ENCODE measurements at regions not wholly inside any gene's neighbourhood (a gene's known extent, or its start where the extent isn't known, plus 50 kb on each side); places are given as distances from the start of the nearest gene placed in this dataset.

DNA sequence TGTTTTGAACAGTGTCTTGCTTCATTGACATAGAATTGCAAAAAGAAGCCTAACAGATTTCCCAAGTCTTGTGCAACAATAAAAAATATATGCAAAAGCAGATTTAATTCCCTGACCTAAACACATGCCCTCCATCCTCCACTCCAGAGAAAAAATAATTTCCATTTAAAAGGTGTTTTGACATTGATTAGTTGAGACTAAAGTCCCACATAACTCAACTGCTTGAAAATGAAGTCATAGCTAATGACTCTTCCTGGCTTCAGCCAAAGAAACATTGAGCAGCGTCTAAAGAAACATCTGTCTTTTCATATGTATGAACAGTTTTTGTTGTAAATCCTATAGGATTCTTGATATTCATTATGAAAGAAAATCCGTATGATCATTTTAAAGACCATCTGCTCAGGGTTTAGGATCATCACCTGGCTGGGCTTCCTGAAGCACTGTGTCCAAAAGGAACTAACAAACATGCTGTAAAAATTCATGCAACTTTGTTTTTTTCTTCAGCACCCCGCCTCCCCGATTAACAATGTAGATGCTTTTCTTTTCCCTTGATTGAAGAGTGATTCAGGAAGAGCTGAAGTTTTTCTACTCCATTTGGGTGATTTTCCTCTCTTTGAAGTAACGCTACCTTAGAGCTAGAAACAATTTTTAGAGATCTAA lies 273.4 kb downstream of the HS3ST1 start:
- Mint-ChIP-seq H3K4me1 (ENCODE audit: low read depth) (peaks cover 13% of the 10 kb centered on the region), H3K27me3 (peaks cover 3% of the 10 kb centered on the region), H3K9me3 (ENCODE audit: low read depth) (no peaks in the 10 kb centered on the region), H3K4me3 (ENCODE audit: low read depth) (no peak overlapping the region), H3K36me3 (ENCODE audit: insufficient read depth) (no peaks in the 10 kb centered on the region), H3K27ac (no peak overlapping the region)
- DNase-seq (ENCODE audit: low spot score, unreplicated experiment) = no peak
- TF ChIP-seq, protein P1, sequence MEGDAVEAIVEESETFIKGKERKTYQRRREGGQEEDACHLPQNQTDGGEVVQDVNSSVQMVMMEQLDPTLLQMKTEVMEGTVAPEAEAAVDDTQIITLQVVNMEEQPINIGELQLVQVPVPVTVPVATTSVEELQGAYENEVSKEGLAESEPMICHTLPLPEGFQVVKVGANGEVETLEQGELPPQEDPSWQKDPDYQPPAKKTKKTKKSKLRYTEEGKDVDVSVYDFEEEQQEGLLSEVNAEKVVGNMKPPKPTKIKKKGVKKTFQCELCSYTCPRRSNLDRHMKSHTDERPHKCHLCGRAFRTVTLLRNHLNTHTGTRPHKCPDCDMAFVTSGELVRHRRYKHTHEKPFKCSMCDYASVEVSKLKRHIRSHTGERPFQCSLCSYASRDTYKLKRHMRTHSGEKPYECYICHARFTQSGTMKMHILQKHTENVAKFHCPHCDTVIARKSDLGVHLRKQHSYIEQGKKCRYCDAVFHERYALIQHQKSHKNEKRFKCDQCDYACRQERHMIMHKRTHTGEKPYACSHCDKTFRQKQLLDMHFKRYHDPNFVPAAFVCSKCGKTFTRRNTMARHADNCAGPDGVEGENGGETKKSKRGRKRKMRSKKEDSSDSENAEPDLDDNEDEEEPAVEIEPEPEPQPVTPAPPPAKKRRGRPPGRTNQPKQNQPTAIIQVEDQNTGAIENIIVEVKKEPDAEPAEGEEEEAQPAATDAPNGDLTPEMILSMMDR (IDR thresholded peaks at IDR 0.05; ENCODE audit: unreplicated experiment) = no peak

DNA sequence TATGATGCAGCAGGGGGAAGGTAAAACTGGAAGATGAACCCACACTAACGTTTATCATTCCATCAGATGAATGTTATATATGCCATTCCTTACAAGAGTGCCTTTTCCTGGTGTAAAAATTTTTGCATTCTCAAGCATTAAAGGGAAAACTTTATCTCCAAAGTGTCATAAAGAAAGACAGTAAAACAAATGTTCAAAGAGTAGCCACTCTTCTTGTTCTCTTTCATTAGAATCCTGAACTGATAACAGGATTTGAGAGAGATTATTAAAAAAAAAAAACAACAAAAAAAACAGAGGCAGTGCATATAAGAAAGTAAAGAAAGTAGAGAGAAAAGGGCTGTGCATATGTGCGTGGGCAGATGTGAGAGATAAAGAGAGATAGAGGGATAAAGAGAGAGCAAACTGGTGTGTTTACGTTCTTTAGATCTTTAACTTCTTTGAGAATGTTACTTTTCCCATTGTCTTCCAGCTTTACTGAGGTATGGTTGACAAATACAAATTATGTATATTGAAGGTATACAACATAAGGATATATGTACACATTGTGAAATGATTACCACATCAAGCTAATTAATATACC lies 275.4 kb downstream of the HS3ST1 start:
- no peak overlapping the region for H3K27ac Mint-ChIP-seq
- TF ChIP-seq, protein P1 (IDR thresholded peaks at IDR 0.05; ENCODE audit: unreplicated experiment) = no peak
- peaks cover 3% of the 10 kb centered on the region for H3K27me3 Mint-ChIP-seq
- no peaks in the 10 kb centered on the region for H3K9me3 Mint-ChIP-seq (ENCODE audit: low read depth)
- H3K4me3 Mint-ChIP-seq (ENCODE audit: low read depth) = no peak overlapping the region
- no peaks in the 10 kb centered on the region for H3K36me3 Mint-ChIP-seq (ENCODE audit: insufficient read depth)
- DNase-seq (ENCODE audit: low spot score, unreplicated experiment) = no peak
- H3K4me1 Mint-ChIP-seq (ENCODE audit: low read depth) = peaks cover 14% of the 10 kb centered on the region

DNA sequence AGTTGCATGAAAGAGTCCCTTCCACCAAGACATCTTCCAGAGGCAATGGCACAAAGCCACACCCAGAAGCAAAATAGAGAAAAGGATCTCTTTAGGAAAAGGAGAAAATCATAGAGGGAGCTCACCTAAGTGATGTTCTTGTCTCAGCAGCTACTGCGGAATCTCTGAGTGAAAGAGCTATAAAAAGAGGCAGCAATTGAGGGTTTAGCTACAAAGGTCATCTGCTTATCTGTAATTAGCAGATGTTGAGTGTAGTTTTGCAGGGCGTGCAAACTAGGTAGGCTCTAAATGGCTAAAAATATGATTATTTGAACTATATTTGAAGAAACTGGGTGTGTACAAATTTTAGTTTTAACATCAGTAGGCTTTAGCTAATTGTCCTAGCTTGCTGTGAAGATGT lies 276.0 kb downstream of the HS3ST1 start:
- peaks cover 3% of the 10 kb centered on the region for H3K27me3 Mint-ChIP-seq
- DNase-seq (ENCODE audit: low spot score, unreplicated experiment) = no peak
- no peaks in the 10 kb centered on the region for H3K36me3 Mint-ChIP-seq (ENCODE audit: insufficient read depth)
- H3K4me3 Mint-ChIP-seq (ENCODE audit: low read depth) = no peak overlapping the region
- TF ChIP-seq, protein P1 (IDR thresholded peaks at IDR 0.05; ENCODE audit: unreplicated experiment) = no peak
- no peaks in the 10 kb centered on the region for H3K9me3 Mint-ChIP-seq (ENCODE audit: low read depth)
- peaks cover 12% of the 10 kb centered on the region for H3K4me1 Mint-ChIP-seq (ENCODE audit: low read depth)
- H3K27ac Mint-ChIP-seq = no peak overlapping the region

DNA sequence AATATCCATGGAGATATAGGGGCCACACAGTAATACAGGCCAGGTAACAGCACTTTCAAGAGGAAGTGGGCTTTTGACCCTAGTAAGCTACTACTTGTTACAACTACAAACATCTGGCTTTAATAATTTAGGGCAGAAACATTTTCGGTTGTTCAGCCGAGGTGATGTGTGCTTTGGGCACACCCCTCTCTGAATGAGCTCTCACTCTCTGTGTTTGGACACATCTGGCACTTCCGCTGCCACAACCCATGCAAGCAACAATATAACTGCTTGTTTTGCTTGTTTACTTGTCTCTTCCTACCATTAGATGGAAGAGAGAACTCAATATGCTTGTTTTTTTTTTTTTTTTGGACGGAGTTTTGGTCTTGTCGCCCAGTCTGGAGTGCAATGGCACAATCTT lies 277.2 kb downstream of the HS3ST1 start:
- H3K27me3 Mint-ChIP-seq = peaks cover 3% of the 10 kb centered on the region
- no peaks in the 10 kb centered on the region for H3K36me3 Mint-ChIP-seq (ENCODE audit: insufficient read depth)
- H3K4me1 Mint-ChIP-seq (ENCODE audit: low read depth) = peaks cover 12% of the 10 kb centered on the region
- no peaks in the 10 kb centered on the region for H3K9me3 Mint-ChIP-seq (ENCODE audit: low read depth)
- no peak overlapping the region for H3K4me3 Mint-ChIP-seq (ENCODE audit: low read depth)
- TF ChIP-seq, protein P1 (IDR thresholded peaks at IDR 0.05; ENCODE audit: unreplicated experiment) = no peak
- no peak overlapping the region for H3K27ac Mint-ChIP-seq
- no peak for DNase-seq (ENCODE audit: low spot score, unreplicated experiment)

DNA sequence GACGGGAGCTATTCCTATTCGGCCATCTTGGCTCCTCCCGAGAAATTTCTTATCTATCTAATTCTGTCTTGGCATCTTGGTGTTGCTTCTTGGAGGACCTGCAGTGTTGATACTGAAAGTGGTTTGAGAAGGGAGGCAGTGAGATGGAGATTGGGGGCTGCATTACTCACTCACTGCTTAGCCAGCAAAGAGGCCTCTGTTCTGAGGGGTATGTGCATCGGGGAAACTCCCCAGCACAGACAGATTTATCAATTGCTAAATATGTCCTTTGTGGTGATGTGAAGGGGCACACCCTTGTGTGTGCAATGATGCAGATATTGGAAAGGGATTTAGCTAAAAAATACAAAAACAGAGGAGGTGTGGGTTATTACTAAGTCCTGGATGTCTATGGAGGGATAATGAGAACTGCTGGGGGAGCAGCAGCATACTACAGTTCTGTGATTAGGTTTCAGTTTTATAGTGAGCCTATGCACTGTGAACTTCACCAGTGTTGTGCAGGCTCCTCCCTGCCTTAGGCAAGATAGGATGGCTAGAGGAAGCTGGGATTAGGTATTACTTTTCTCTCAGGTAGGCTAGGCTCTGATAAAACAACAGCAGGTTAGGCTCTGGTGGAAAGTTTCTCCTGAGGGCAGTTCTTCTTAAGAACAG lies 279.0 kb downstream of the HS3ST1 start:
- Mint-ChIP-seq H3K27me3 (no peaks in the 10 kb centered on the region), H3K27ac (peak overlapping the region; percentile 53), H3K4me1 (ENCODE audit: low read depth) (peaks cover 12% of the 10 kb centered on the region), H3K9me3 (ENCODE audit: low read depth) (no peaks in the 10 kb centered on the region), H3K36me3 (ENCODE audit: insufficient read depth) (no peaks in the 10 kb centered on the region), H3K4me3 (ENCODE audit: low read depth) (peak overlapping the region; percentile 60)
- TF ChIP-seq, protein P1 (IDR thresholded peaks at IDR 0.05; ENCODE audit: unreplicated experiment) = no peak
- DNase-seq (ENCODE audit: low spot score, unreplicated experiment) = no peak

Data from progenitor cell of endocrine pancreas (in vitro differentiated cells).